HUES6 (cell line): ENCODE measurements at regions not wholly inside any gene's neighbourhood (a gene's known extent, or its start where the extent isn't known, plus 50 kb on each side); places are given as distances from the start of the nearest gene placed in this dataset.

ENCODE experiments used
- H3K27ac ChIP-seq: 2 replicates; pipeline ENCODE4 v1.7.0; 2013; ENCODE audit warnings: low read depth, mild to moderate bottlenecking, low read length, inconsistent platforms
- H3K27me3 ChIP-seq: 2 replicates; pipeline ENCODE4 v1.6.1; 2013; ENCODE audit warnings: low read length; ENCODE audit not compliant: control insufficient read depth, insufficient read depth
- H3K36me3 ChIP-seq: 2 replicates; pipeline ENCODE4 v1.6.1; 2013; ENCODE audit warnings: low read length; ENCODE audit not compliant: control insufficient read depth, insufficient read depth
- H3K4me1 ChIP-seq: 2 replicates; pipeline ENCODE4 v1.6.1; 2013; ENCODE audit warnings: low read length; ENCODE audit not compliant: control insufficient read depth, insufficient read depth
- H3K4me3 ChIP-seq: 2 replicates; pipeline ENCODE4 v1.5.1; 2013; ENCODE audit warnings: low read depth, low read length
- H3K9ac ChIP-seq: one replicate; pipeline ENCODE4 v1.6.1; 2013; ENCODE audit warnings: mild to moderate bottlenecking, low read length
- H3K9me3 ChIP-seq: 2 replicates; pipeline ENCODE4 v1.6.1; 2013; ENCODE audit warnings: low read depth, low read length; ENCODE audit not compliant: control insufficient read depth, insufficient read depth

- Histone ChIP-seq H3K27ac (no peak overlapping the region), H3K4me1 (no peaks in the 10 kb centered on the region; the same call in 1 of the 2 replicates), H3K36me3 (no peaks in the 10 kb centered on the region), H3K9ac (no peak overlapping the region), H3K4me3 (no peak overlapping the region), H3K9me3 (no peaks in the 10 kb centered on the region), H3K27me3 (no peaks in the 10 kb centered on the region)
Observed at GRCh38 chr2:114384441-114384840, 58.0 kb upstream of the DPP10 start.

- Histone ChIP-seq H3K4me1 (no peaks in the 10 kb centered on the region; the same call in 1 of the 2 replicates), H3K27ac (no peak overlapping the region), H3K27me3 (no peaks in the 10 kb centered on the region), H3K36me3 (no peaks in the 10 kb centered on the region), H3K9me3 (0 out of 2 replicates have a peak, but pooled peaks cover 2% of the 10 kb centered on the region), H3K9ac (no peak overlapping the region), H3K4me3 (no peak overlapping the region)
Observed at GRCh38 chr2:114389021-114389420, 53.4 kb upstream of the DPP10 start.
